OCI-LY3 (cell line): ENCODE measurements at regions not wholly inside any gene's neighbourhood (a gene's known extent, or its start where the extent isn't known, plus 50 kb on each side); places are given as distances from the start of the nearest gene placed in this dataset.

Experiments
- EZH2phosphoT487 ChIP-seq: fragments of 200-600 bp; shearing (Covaris generic); IDR thresholded peaks from 2 replicates; pipeline ENCODE4 v1.6.1; 2018; ENCODE audit warnings: antibody characterized with exemption, mixed run types, low read depth
- TF ChIP-seq, protein P1 (sequence below): fragments of 200-600, 300-600 bp; sonication (generic); IDR thresholded peaks from 2 replicates; pipeline ENCODE4 v1.5.1; 2014; ENCODE audit warnings: antibody characterized with exemption, low read length, low read depth

DNA sequence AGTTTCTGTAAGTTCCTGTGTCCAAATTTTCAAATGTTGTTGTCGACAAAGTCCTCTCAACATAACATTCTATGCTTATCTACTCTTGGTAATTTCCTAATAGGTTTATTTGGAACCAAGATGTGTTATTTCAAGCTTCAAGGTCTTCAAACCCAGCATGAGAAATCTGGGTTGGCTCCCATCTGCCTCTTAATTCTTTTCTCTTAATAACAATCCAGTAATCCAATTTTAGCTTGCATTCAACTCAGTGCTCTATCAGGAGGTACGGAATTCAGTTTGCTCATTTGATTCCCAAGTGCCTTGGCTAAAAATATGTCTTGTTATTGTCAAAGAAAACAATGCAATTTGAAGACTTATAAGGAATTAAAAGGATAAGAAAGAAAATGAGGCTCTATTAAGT lies 235.5 kb upstream of the MID1 start:
- TF ChIP-seq, protein P1, sequence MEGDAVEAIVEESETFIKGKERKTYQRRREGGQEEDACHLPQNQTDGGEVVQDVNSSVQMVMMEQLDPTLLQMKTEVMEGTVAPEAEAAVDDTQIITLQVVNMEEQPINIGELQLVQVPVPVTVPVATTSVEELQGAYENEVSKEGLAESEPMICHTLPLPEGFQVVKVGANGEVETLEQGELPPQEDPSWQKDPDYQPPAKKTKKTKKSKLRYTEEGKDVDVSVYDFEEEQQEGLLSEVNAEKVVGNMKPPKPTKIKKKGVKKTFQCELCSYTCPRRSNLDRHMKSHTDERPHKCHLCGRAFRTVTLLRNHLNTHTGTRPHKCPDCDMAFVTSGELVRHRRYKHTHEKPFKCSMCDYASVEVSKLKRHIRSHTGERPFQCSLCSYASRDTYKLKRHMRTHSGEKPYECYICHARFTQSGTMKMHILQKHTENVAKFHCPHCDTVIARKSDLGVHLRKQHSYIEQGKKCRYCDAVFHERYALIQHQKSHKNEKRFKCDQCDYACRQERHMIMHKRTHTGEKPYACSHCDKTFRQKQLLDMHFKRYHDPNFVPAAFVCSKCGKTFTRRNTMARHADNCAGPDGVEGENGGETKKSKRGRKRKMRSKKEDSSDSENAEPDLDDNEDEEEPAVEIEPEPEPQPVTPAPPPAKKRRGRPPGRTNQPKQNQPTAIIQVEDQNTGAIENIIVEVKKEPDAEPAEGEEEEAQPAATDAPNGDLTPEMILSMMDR = no peak
- TF ChIP-seq EZH2phosphoT487 = no peak
